ENCODE measurements at regions not wholly inside any gene's neighbourhood (a gene's known extent, or its start where the extent isn't known, plus 50 kb on each side); places are given as distances from the start of the nearest gene placed in this dataset.

DNA sequence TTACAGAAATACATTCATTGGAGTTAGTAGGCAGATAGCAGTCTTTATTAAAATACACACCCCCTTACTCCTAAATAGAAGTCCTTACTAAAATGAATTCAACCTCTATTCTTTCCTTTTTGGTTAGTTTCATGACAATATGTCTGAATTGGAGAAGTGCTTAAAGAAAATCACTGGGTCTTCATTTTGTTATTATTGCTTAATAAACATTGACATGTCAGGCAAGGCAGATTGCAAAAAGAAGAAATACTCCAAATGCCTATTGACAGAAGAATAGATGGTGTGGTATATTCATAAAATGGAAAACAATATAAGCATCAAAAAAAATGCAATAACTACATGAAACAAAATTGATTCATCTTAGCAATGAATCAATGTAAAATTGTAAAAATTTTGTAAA, 135.5 kb downstream of the TMEM26 start:
- no peak for DNase-seq

- no peak for DNase-seq
Observed at GRCh38 chr10:61316676-61317265, 136.4 kb downstream of the TMEM26 start.

GRCh38 chr10:61314273-61314672, 138.9 kb downstream of the TMEM26 start:
- no peak for DNase-seq

DNA sequence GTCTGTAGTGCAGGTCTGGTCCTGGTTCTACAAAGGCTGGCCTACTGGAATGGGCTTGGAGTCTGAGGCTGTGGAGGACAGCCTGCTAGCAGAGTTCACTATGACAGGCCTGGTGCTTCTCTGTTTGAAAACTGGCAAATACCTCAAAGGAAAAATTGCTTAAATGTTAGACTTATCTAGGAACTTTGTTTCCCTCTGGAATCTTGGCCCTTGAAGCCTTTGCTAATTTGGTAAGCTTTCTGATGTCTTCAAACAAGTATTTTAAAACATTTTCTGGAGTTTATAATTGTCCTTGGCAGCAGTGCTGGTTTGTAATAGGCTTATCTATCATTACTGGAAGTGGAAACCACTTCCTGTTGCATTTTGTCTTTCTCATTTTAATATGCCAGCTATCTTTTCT, 139.7 kb downstream of the TMEM26 start:
- no peak for DNase-seq

DNA sequence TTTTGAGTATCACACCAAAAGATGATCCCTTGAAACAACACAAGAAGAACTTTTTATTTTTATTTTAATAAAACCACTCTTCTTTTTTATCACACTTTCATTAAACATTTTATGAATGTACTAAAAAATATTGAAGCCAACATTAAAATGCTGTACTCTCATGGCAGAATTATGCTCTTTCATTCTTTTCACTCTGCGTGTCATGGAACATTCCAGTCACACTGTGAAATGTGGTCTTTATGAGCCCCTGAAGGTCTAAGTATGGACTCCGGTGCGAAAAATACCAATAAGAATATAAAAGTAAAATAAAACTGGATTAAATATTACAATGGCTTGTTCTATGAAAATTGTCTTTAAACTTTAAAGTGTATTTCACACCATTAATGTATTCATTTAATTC, 148.4 kb downstream of the TMEM26 start:
- DNase-seq, result no peak

DNA sequence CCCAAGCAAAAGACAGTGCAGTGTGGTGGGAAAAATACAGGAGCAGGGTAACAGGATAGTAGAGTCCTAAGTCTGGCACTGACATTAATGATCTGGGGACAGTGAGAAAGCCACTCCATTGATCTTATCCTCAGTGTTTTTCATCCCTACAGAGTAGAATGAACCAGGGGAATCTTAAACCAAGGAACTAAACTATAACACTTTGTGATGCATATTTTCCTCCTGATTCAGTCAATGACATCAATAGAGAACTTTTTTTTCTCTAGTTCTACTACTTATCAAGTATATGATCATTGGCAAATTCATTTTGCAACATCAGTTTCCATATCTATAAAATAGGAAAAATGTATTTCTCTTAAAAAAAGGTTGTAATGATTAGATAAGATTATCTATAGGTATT, 151.1 kb downstream of the TMEM26 start:
- DNase-seq, result no peak

GRCh38 chr10:61301575-61301974, 151.6 kb downstream of the TMEM26 start:
- DNase-seq, result no peak

- no peak for DNase-seq
Observed at GRCh38 chr10:61299841-61300240, 153.3 kb downstream of the TMEM26 start.

GRCh38 chr10:61299156-61299555, 154.0 kb downstream of the TMEM26 start:
- DNase-seq, result no peak

DNA sequence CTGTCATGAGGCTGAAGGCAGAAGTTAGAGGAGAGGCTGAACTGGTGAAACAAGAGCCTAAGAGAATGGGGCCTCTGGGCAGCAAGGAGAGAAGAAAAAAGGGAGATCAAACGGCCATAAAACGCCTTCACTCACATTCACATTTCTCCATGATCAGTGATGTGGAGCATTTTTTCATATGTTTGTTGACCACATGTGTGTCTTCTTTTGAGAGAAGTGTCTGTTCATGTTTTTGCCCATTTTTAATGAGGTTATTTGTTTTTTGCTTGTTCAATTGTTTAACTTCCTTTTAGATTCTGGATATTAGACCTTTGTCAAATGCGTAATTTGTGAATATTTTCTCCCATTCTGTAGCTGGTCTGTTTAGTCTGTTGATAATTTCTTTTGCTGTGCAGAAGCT, 155.0 kb downstream of the TMEM26 start:
- no peak for DNase-seq

DNA sequence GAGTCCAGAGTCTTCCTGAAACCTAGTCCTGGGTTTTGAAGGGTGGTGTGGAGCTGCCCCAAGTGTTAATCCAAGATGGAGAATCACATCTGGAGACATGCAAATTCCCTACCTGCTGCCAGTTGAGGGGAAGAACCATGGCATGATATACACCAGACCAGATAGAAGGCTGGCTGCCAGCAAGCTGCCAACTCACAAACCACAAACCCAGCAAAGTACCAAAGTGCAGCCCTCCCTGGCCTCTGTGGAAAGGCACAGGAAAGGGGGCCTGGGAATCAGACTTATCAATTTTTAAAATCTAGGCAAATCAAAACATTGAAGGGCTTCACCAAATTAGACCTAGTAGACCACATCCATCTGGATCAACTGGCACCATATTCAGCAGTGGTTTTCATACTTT, 157.0 kb downstream of the TMEM26 start:
- no peak for DNase-seq

DNA sequence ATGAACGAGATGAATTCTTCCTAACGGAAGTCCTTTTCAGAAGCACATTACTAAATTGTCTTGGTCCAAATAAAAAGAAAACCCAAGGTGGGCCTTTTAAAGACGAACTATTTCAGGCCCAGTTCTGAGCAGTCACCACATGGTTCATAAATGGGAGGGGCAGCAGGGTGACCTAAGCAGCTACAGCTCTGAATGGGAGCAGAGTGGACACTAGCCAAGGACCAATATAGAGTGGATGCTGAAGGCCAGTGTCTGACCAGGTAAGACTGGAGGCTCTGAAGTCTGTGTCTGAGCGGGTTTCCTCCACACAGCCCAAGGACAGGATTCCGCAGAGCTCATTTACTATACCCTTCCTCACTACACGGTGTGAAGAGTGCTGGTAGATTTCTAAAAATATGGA, 159.1 kb downstream of the TMEM26 start:
- no peak for DNase-seq

DNA sequence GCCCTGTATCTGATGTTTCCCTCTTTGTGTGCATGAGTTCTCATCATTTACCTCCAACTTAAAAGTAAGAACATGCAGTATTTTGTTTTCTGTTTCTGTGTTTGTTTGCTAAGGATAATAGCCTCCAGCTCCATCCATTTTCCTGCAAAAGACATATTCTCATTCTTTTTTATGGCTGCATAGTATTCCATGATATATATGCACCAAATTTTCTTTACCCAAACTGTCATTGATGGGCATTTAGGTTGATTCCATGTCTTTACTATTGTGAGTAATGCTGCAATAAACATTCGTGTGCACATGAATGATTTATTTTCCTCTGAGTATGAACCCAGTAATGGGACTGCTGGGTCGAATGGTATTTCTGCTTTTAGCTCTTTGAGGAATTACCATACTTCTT, 163.4 kb downstream of the TMEM26 start:
- no peak for DNase-seq

- no peak for DNase-seq
Observed at GRCh38 chr10:61286686-61287085, 166.5 kb downstream of the TMEM26 start.

- no peak for DNase-seq
Observed at GRCh38 chr10:61285749-61286148, 167.4 kb downstream of the TMEM26 start.

- DNase-seq, result peak; percentile 60
Observed at GRCh38 chr10:61284222-61284890, 168.8 kb downstream of the TMEM26 start.

DNA sequence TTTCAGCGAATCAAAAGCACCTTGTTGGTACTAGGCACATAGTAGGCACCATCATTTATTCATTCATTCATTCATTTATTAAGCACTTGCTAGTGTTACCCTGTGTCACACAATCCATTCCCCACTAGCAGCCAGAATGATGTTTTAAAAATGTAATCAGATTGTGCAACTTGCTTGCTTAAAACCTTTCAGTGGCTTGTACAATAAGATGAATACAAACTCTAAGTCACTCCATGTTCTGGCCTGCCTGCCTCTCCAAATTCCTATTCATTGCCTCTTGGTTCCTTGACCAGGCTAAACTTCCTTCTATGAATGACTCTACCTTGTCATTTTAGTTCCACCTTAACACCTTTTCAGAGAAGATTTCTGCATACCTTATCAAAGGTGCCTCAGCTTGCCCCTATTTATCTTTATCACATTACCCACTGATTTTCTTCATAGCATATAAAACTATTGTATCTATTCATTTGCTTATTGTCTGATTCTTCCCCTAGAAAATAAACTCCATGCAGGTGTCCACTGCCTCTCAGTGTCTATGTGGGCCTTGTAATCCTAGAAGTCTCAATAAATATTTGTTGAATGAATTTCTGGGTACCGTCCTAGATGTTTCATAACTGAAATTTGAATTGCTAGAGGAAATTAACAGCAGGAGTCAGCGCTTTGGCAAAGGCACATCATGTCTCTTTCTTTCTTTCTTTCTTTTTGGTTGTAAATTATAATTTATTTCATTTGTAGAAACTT, 169.5 kb downstream of the TMEM26 start:
- no peak for DNase-seq

DNA sequence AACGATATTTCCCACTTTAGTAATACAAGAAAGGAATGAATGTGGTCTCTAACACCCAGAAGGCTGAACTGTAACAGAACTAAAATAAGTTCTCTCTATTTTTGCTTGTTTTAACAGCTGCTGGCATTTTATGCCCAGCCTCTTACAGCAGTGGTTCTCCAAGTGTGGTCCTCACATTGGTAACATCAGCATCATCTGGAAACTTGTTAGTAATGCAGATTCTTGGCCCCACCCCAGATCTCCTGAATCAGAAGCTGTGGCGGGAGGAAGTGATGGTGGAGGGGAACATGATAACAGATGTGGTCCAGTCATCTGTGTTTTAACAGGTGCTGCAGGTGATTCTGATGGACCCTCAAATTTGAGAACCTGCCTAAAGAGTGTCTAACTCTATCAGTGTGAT, 170.1 kb downstream of the TMEM26 start:
- DNase-seq, result peak; percentile 19

DNA sequence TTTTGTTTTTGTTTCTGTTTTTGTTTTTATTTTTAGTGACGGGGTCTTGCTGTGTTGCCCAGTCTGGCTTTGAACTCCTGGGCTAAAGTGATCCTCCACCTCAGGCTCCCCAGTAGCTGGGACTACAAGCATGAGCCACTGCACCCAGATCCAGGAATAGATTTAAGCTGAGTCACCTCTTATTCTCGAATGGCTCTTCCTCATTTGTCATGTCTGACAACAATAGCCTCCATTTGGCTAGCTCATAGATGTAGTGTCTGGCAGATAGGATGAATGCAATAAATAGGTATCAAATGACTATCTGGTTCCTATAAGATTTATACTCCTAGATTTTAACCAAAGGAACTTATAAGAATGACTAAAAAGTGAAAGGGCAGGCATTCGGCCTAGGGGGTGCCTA, 172.9 kb downstream of the TMEM26 start:
- peak; percentile 42 for DNase-seq

DNA sequence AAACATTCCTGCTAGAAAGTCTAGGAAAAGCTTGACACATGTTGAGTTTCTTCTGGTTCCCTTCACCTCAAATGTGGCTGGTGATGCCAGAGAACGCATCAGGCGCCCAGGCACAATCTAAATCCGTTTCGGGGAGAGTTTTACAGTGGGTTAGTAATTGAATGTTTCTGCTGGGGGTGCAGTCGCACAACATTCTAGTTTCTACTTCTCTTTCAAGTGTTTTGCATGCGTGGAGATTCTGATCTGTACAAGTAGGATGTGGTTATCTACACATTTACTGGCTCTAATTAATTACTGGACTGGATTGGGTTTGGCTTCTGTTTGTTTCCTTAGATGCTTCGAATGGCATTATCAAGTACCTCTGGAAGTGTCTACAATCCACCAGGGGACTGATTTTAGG, 173.8 kb downstream of the TMEM26 start:
- DNase-seq, result no peak

DNA sequence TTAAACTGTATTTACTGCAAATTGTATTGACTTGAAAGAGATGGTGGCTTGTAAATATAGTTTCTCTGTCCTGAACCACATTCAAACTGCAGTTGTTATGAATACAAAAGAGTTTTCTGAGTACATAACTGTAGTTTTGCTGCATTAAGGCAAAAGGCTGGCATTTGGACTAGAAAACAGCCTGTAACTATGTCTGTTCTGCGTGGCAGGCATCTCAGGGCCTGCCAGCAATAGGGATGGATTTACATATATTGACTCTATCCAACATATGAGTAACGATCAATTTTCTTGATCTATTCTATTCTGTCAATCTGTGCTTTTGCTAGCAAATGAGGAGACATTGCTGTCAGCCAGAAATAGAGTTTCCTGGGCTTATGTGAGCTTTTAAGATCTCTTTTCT, 174.6 kb downstream of the TMEM26 start:
- DNase-seq, result no peak

DNA sequence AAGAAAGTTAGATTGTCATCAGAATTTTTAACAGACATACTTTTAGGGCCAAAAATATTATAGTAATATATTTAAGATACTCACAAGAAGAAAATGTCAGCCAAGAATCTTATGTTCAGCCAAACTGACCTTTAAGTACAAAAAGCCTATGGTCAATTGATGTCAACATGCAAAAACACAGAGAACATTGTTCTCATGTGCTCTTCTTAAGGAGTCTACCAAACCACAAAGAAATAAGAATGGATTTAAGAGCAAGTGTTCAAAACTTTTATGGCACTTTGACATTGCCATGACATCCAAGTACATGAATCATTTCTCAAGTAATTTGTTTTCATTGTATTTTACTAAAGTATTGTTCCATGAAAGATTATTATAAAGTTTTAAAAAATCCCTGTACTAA, 180.4 kb downstream of the TMEM26 start:
- DNase-seq, result no peak

DNA sequence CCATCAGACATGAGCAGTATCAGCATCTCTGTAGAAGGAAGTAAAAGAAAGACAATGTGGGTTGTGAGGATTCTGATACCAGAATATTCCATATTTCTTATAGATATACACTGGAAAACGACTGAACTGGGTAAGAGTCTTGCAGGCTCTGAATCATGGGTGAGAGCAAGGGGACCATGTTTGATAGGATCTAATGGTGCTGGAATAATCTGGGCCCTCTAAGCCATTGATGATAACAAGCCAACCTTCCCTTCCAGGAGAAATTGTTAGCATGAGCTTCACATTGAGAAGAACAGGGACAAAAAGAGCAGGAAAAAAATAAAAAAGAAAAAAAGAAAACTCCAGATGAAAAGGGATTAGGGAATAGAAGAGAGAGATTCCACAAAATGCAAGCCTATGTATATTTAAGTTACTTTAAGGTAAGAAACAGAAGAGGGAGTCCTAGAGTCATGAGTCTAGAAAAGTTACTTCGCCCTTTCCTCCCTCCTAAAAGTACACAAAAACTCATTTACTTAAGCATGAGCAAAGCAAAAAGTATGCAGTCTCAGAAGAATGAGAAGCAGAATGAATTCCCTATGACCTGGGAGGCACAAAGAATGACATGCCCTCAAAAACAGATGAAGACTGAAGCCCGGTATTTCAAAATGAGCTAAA, 181.9 kb downstream of the TMEM26 start:
- DNase-seq, result peak; percentile 63

DNA sequence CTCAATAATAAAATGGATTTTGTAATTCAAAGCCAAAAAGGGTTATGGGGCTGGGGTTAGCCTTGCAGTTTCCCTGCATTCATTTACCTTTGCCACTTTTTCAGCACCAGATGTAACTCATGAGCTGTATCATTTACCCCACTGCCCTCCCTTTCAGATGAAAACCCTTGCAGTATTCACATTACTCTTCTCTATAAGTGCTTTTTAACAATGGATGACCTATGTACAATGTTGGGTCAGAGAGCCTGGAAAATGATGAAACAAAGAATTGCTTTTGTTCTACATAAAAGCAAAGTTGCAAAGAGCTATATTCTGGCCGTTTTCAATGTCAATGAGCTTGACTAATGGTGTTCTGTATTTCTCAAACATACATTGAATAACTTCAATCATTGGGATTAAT, 189.7 kb downstream of the TMEM26 start:
- no peak for DNase-seq
